WTC11 (cell line): ENCODE measurements at regions not wholly inside any gene's neighbourhood (a gene's known extent, or its start where the extent isn't known, plus 50 kb on each side); places are given as distances from the start of the nearest gene placed in this dataset.

Experiments
- ETV6 ChIP-seq: sonication (generic); formaldehyde crosslinking; IDR thresholded peaks from 2 replicates; pipeline ENCODE4 v1.8.1; 2022; ENCODE audit warnings: mild to moderate bottlenecking, missing genetic modification reagents
- NFYB ChIP-seq: sonication (generic); formaldehyde crosslinking; conservative IDR thresholded peaks from 2 replicates; pipeline ENCODE4 v1.8.0; 2022; ENCODE audit warnings: low read depth, missing genetic modification reagents
- NR2C2 ChIP-seq: sonication (generic); formaldehyde crosslinking; IDR thresholded peaks from 2 replicates; pipeline ENCODE4 v1.8.0; 2022; ENCODE audit warnings: mild to moderate bottlenecking, missing genetic modification reagents
- TEAD4 ChIP-seq: sonication (generic); formaldehyde crosslinking; IDR thresholded peaks from 2 replicates; pipeline ENCODE4 v1.8.0; 2022; ENCODE audit warnings: mild to moderate bottlenecking, missing genetic modification reagents
- ZBTB21 ChIP-seq: sonication (generic); formaldehyde crosslinking; IDR thresholded peaks from 2 replicates; pipeline ENCODE4 v1.8.1; 2023; ENCODE audit warnings: mild to moderate bottlenecking, missing genetic modification reagents, borderline replicate concordance
- ZNF121 ChIP-seq: sonication (generic); formaldehyde crosslinking; IDR thresholded peaks from 2 replicates; pipeline ENCODE4 v1.8.0; 2023; ENCODE audit warnings: missing genetic modification reagents
- TF ChIP-seq, protein P1 (sequence below): fragments of 200-600 bp; IDR thresholded peaks from 2 replicates; pipeline ENCODE4 v1.8.0; 2022; ENCODE audit warnings: antibody characterized with exemption
- TF ChIP-seq, protein P2 (sequence below): sonication (generic); formaldehyde crosslinking; IDR thresholded peaks from 2 replicates; pipeline ENCODE4 v1.8.1; 2023; ENCODE audit warnings: mild to moderate bottlenecking, missing genetic modification reagents, moderate library complexity

DNA sequence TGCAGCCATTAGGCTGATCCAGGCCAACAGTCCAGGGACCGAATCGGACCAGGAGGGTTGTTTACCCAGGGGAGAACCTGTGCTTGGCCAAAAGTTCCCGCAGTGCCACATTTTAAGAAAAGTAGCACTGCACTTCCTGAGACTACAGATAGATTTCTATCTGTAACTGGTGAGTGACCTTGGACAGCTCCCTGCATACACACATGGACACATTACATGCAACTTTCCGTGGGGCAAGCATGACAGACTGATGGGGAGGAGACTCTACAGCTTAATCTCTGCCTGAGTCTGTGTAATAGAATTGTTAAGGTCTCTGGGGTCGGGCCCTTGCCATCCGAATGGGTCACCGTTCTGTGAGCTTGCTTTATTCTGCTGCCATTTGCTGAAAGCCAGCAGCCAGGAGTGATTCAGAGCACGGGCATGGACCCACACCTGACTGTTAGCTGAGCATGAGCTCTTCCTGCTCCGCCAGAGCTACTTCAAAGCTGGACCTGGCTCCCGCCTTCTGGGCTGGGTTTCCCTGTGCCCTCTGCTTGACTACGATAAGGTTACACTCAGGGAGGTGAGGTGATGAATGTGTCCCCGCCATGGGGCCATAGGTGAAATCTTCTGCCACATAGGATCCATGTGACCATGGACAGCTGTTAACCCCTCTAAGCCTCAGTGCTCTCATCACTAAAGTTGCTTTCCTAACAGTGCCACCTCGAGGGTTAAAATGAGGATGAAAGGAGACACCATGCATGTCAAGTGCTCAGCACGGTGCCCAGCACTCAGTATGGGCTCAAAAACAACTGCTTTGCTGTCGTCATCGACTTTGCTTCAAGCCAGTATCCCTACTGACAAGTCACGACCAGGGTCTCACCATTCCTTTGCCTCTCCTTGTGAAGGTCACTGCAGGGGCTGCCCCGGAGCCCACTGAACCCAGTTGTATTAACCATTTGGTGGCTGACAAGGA lies 200.0 kb downstream of the MELK start:
- no peak for TF ChIP-seq NR2C2
- no peak for TF ChIP-seq TEAD4 (CRISPR knock-in tag)
- no peak for TF ChIP-seq ZNF121 (CRISPR knock-in tag)
- TF ChIP-seq, protein P1, sequence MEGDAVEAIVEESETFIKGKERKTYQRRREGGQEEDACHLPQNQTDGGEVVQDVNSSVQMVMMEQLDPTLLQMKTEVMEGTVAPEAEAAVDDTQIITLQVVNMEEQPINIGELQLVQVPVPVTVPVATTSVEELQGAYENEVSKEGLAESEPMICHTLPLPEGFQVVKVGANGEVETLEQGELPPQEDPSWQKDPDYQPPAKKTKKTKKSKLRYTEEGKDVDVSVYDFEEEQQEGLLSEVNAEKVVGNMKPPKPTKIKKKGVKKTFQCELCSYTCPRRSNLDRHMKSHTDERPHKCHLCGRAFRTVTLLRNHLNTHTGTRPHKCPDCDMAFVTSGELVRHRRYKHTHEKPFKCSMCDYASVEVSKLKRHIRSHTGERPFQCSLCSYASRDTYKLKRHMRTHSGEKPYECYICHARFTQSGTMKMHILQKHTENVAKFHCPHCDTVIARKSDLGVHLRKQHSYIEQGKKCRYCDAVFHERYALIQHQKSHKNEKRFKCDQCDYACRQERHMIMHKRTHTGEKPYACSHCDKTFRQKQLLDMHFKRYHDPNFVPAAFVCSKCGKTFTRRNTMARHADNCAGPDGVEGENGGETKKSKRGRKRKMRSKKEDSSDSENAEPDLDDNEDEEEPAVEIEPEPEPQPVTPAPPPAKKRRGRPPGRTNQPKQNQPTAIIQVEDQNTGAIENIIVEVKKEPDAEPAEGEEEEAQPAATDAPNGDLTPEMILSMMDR = no peak
- TF ChIP-seq NFYB (CRISPR knock-in tag) = no peak
- TF ChIP-seq, protein P2, sequence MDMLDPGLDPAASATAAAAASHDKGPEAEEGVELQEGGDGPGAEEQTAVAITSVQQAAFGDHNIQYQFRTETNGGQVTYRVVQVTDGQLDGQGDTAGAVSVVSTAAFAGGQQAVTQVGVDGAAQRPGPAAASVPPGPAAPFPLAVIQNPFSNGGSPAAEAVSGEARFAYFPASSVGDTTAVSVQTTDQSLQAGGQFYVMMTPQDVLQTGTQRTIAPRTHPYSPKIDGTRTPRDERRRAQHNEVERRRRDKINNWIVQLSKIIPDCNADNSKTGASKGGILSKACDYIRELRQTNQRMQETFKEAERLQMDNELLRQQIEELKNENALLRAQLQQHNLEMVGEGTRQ (CRISPR knock-in tag) = no peak
- no peak for TF ChIP-seq ZBTB21 (CRISPR knock-in tag)
- TF ChIP-seq ETV6 (CRISPR knock-in tag) = no peak
